OCI-LY7 (cell line): ENCODE measurements at regions not wholly inside any gene's neighbourhood (a gene's known extent, or its start where the extent isn't known, plus 50 kb on each side); places are given as distances from the start of the nearest gene placed in this dataset.

Experiments used
- CTCF ChIP-seq: fragments of 200-600 bp; sonication (generic); conservative IDR thresholded peaks from 2 replicates; pipeline ENCODE4 v1.5.1; 2014; ENCODE audit warnings: mild to moderate bottlenecking, antibody characterized with exemption, low read length, moderate library complexity, mixed read lengths
- EZH2phosphoT487 ChIP-seq: fragments of 200-600 bp; sonication (generic); IDR thresholded peaks from 2 replicates; pipeline ENCODE4 v1.6.1; 2018; ENCODE audit warnings: low read depth, borderline replicate concordance, mild to moderate bottlenecking, mixed run types, antibody characterized with exemption, low read length, moderate library complexity, mixed read lengths

- TF ChIP-seq CTCF (no peak), EZH2phosphoT487 (no peak)
These were observed 100.4 kb downstream of the EN1 start for GRCh38 chr2:118747066-118747465.
